ENCODE measurements at regions not wholly inside any gene's neighbourhood (a gene's known extent, or its start where the extent isn't known, plus 50 kb on each side); places are given as distances from the start of the nearest gene placed in this dataset.
A peak's percentile ranks its signal among the peaks of the same experiment; 100 is the strongest.

GRCh38 chrX:84907324-84907968 is 96.2 kb upstream of the APOOL start:
- Histone ChIP-seq H3K4me1 (no peaks in the 10 kb centered on the region), H3K9me3 (replicated peaks) (no peaks in the 10 kb centered on the region), H3K4me3 (no peak overlapping the region), H3K27me3 (ENCODE audit: low read depth) (no peaks in the 10 kb centered on the region), H3K27ac (replicated peaks) (no peak overlapping the region), H3K36me3 (no peaks in the 10 kb centered on the region)
- peak; percentile 29 for TF ChIP-seq CTCF (IDR thresholded peaks at IDR 0.05; ENCODE audit: borderline replicate concordance)
- DNase-seq = no peak
- intact Hi-C loops (cut with micrococcal nuclease) = no loop called here

- H3K27me3 ChIP-seq (ENCODE audit: low read depth) = no peaks in the 10 kb centered on the region
- TF ChIP-seq CTCF (IDR thresholded peaks at IDR 0.05; ENCODE audit: borderline replicate concordance) = no peak
- no peak overlapping the region for H3K4me3 ChIP-seq
- no peak overlapping the region for H3K27ac ChIP-seq (replicated peaks)
- no peaks in the 10 kb centered on the region for H3K36me3 ChIP-seq
- no peaks in the 10 kb centered on the region for H3K9me3 ChIP-seq (replicated peaks)
- intact Hi-C loops (cut with micrococcal nuclease) = no loop called here
- no peak for DNase-seq
- H3K4me1 ChIP-seq = no peaks in the 10 kb centered on the region
These were observed 94.5 kb upstream of the APOOL start for GRCh38 chrX:84909151-84909550.

GRCh38 chrX:84924624-84925023 is 79.1 kb upstream of the APOOL start:
- H3K4me3 ChIP-seq = no peak overlapping the region
- H3K4me1 ChIP-seq = no peaks in the 10 kb centered on the region
- TF ChIP-seq CTCF (IDR thresholded peaks at IDR 0.05; ENCODE audit: borderline replicate concordance) = no peak
- intact Hi-C loops (cut with micrococcal nuclease) = no loop called here
- H3K27ac ChIP-seq (replicated peaks) = no peak overlapping the region
- H3K27me3 ChIP-seq (ENCODE audit: low read depth) = no peaks in the 10 kb centered on the region
- no peaks in the 10 kb centered on the region for H3K36me3 ChIP-seq
- DNase-seq = no peak
- no peaks in the 10 kb centered on the region for H3K9me3 ChIP-seq (replicated peaks)

- no peaks in the 10 kb centered on the region for H3K36me3 ChIP-seq
- DNase-seq = no peak
- intact Hi-C loops (cut with micrococcal nuclease) = no loop called here
- no peak for TF ChIP-seq CTCF (IDR thresholded peaks at IDR 0.05; ENCODE audit: borderline replicate concordance)
- no peak overlapping the region for H3K4me3 ChIP-seq
- H3K27me3 ChIP-seq (ENCODE audit: low read depth) = no peaks in the 10 kb centered on the region
- no peaks in the 10 kb centered on the region for H3K4me1 ChIP-seq
- no peak overlapping the region for H3K27ac ChIP-seq (replicated peaks)
- H3K9me3 ChIP-seq (replicated peaks) = no peaks in the 10 kb centered on the region
These were observed 70.9 kb upstream of the APOOL start for GRCh38 chrX:84932814-84933213.

- TF ChIP-seq CTCF (IDR thresholded peaks at IDR 0.05; ENCODE audit: borderline replicate concordance) = no peak
- Histone ChIP-seq H3K36me3 (no peaks in the 10 kb centered on the region), H3K27me3 (ENCODE audit: low read depth) (no peaks in the 10 kb centered on the region), H3K9me3 (replicated peaks) (no peaks in the 10 kb centered on the region), H3K4me3 (no peak overlapping the region), H3K4me1 (no peaks in the 10 kb centered on the region), H3K27ac (replicated peaks) (no peak overlapping the region)
- intact Hi-C loops (cut with micrococcal nuclease) = no loop called here
- DNase-seq = peak; percentile 11
These were observed 69.6 kb upstream of the APOOL start for GRCh38 chrX:84933956-84934556.
